Breast epithelium (tissue), 4 donors: ENCODE measurements at regions not wholly inside any gene's neighbourhood (a gene's known extent, or its start where the extent isn't known, plus 50 kb on each side); places are given as distances from the start of the nearest gene placed in this dataset.
"Not testable (repeated sequence)": the region's sequence is repeated elsewhere in the genome, so short reads cannot be mapped to it uniquely, and the experiment has no call there.

Experiments
- DNase-seq, 2 donors: peaks; one replicate each; pipeline ENCODE4 v3.0.0-alpha.2; 2019; ENCODE audit warnings: low spot score in 2 of 2
- H3K27ac ChIP-seq, 2 donors: fragments of 200-600 bp; sonication (generic) in 1 of 2; one replicate each; pipeline ENCODE4 v1.5.1; 2016 to 2019; ENCODE audit warnings: mild to moderate bottlenecking in 1 of 2
- H3K27me3 ChIP-seq, 2 donors: fragments of 200-600 bp; sonication (generic) in 1 of 2; one replicate each; pipeline versions ENCODE4 v1.5.1 to v1.6.0; 2017 to 2019; ENCODE audit warnings: control low read depth in 1 of 2, mild to moderate bottlenecking in 1 of 2
- H3K36me3 ChIP-seq: fragments of 200-600 bp; one replicate; pipeline ENCODE4 v1.5.1; 2019
- H3K4me1 ChIP-seq, 2 donors: fragments of 200-600 bp; sonication (generic); one replicate each; pipeline ENCODE4 v1.5.1; 2016 to 2019; ENCODE audit warnings: control low read depth in 1 of 2
- H3K4me3 ChIP-seq, 3 donors: fragments of 200-600 bp; sonication (generic); 1 replicate in 2 of 3; 2 replicates in 1 of 3; pipeline ENCODE4 v1.5.1; 2016 to 2019; ENCODE audit warnings: mild to moderate bottlenecking in 3 of 3, moderate library complexity in 2 of 3
- H3K9me3 ChIP-seq, 2 donors: fragments of 200-600 bp; sonication (generic) in 1 of 2; one replicate each; pipeline ENCODE4 v1.5.1; 2016 to 2019; ENCODE audit warnings: control low read depth in 1 of 2
- CTCF ChIP-seq, 3 donors: fragments of 450-650 bp; IDR thresholded peaks; one replicate each; pipeline ENCODE4 v1.5.1; 2016 to 2017; ENCODE audit warnings: antibody characterized with exemption in 3 of 3, mild to moderate bottlenecking in 3 of 3, moderate library complexity in 3 of 3
- POLR2A ChIP-seq: fragments of 450-650 bp; IDR thresholded peaks from one replicate; pipeline ENCODE4 v1.6.1; 2016; ENCODE audit warnings: antibody characterized with exemption, mild to moderate bottlenecking, moderate library complexity
- POLR2AphosphoS5 ChIP-seq, 3 donors: sonication (generic); formaldehyde crosslinking; IDR thresholded peaks; one replicate each; pipeline ENCODE4 v1.6.1; 2017; ENCODE audit warnings: antibody characterized with exemption in 3 of 3
- intact Hi-C: fragments of 100-400 bp; cut with DNase I; formaldehyde crosslinking; loops from one replicate; pipeline ENCODE4 v1.15.1; 2023; ENCODE audit warnings: low total_unique reads

GRCh38 chr3:35137612-35138011 is 501.7 kb upstream of the ARPP21 start:
- no peak for DNase-seq
- no peaks in the 10 kb centered on the region for H3K36me3 ChIP-seq
- no peaks in the 10 kb centered on the region for H3K27me3 ChIP-seq
- H3K4me3 ChIP-seq = no peak overlapping the region
- TF ChIP-seq POLR2AphosphoS5 (IDR thresholded peaks at IDR 0.05) = no peak
- TF ChIP-seq POLR2A = no peak
- no peak for TF ChIP-seq CTCF (IDR thresholded peaks at IDR 0.05)
- intact Hi-C loops = no loop called here
- no peaks in the 10 kb centered on the region for H3K4me1 ChIP-seq
- no peak overlapping the region for H3K27ac ChIP-seq
- peaks cover 5 to 6% of the 10 kb centered on the region in 2 donors for H3K9me3 ChIP-seq

GRCh38 chr3:35141406-35141805 is 497.9 kb upstream of the ARPP21 start:
- no peak for TF ChIP-seq POLR2AphosphoS5 (IDR thresholded peaks at IDR 0.05)
- TF ChIP-seq POLR2A = no peak
- TF ChIP-seq CTCF (IDR thresholded peaks at IDR 0.05) = no peak
- intact Hi-C loops = no loop called here
- H3K27me3 ChIP-seq = no peaks in the 10 kb centered on the region

DNA sequence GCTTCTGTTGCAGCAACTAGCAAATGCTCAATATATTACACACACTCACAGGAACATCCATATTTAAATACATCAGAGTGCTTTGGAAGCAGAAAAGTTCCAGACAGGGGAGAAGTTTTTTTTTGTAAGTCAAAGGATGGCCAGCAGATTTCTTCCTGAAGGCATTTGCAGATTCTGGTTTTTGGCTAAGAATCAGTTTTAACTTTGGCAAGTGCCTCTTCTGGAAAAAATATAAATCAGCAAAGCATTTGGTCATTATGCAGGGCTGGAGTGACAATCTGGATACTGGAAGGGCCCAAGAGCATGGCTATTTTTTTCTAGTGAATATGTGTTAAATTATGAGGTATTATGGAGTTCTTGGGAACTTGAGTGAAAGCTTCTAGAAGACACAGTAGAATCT is 495.3 kb upstream of the ARPP21 start:
- H3K36me3 ChIP-seq = no peaks in the 10 kb centered on the region
- intact Hi-C loops = no loop called here
- no peaks in the 10 kb centered on the region for H3K27me3 ChIP-seq
- no peak for DNase-seq
- H3K4me1 ChIP-seq = no peaks in the 10 kb centered on the region
- H3K4me3 ChIP-seq = no peak overlapping the region
- no peak overlapping the region for H3K27ac ChIP-seq
- H3K9me3 ChIP-seq = peaks cover 5 to 6% of the 10 kb centered on the region in 2 donors
- no peak for TF ChIP-seq POLR2A
- TF ChIP-seq POLR2AphosphoS5 (IDR thresholded peaks at IDR 0.05) = no peak
- no peak for TF ChIP-seq CTCF (IDR thresholded peaks at IDR 0.05)

More at GRCh38 chr3:35141406-35141805, 497.9 kb upstream of the ARPP21 start:
- H3K27ac ChIP-seq = no peak overlapping the region
- H3K9me3 ChIP-seq = peaks cover 5 to 6% of the 10 kb centered on the region in 2 donors
- no peaks in the 10 kb centered on the region for H3K36me3 ChIP-seq
- no peak overlapping the region for H3K4me3 ChIP-seq
- no peaks in the 10 kb centered on the region for H3K4me1 ChIP-seq
- DNase-seq = no peak

DNA sequence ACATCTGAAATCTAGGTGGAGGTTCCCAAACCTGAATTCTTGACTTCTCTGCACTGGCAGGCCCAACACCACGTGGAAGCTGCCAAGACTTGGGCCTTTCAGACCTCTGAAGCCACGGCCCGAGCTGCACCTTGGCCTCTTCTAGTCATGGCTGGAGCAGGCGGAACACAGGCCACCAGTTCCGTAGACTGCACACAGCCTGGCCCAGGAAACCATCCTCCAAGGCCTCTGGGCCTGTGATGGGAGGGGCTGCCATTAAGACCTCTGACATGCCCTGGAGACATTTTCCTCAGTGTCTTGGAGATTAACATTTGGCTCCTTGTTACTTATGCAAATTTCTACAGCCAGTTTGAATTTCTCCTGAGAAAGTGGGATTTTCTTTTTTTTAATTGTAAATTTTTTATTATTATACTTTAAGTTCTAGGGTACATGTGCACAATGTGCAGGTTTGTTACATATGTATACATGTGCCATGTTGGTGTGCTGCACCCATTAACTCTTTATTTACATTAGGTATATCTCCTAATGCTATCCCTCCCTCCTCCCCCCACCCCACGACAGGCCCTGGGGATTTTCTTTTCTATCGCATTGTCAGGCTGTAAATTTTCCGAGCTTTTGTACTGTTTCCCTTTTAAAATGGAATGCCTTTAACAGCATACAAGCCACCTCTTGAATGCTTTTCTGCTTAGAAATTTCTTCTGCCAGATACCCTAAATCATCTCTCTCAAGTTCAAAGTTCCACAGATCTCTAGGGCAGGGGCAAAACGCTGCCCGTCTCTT is 492.9 kb upstream of the ARPP21 start:
- H3K36me3 ChIP-seq, H3K9me3 ChIP-seq, H3K27ac ChIP-seq, DNase-seq, intact Hi-C loops, H3K4me3 ChIP-seq, H3K4me1 ChIP-seq, H3K27me3 ChIP-seq: not testable (repeated sequence)

DNA sequence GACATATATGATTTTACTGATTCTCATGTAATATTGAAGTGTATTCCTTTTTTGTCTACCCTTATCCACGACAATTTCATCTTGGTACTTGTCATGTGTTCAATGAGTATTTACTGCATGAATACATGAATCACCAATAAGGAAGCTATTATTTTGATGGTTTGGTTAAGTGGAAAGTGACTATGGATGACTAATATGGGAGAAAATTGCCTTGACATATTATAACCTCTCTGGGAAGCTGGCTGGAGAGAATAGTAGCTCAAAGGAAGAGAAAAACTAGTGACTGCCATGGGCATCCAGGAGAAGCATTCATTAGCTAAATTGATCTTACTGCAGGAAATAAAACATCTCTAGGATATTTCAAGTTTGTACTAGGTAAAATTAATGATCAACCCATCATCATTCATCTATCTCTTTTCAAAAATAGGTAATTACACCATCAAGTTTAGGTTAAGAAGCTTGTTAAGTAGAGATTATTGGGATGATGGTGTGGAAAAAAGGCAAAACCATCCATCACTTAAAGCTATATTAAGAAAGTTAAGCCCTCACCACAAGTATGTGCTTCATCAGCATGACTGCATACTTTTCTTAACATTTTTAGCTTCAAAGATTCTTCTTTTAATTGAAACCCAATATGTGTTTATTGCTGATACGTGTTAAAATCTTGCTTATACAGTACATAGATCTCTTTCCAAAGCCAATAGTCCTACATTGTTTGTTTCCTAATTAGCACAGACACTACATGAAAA is 455.2 kb upstream of the ARPP21 start:
- no peaks in the 10 kb centered on the region for H3K36me3 ChIP-seq
- H3K4me3 ChIP-seq = no peak overlapping the region
- no peaks in the 10 kb centered on the region for H3K27me3 ChIP-seq
- DNase-seq = no peak
- TF ChIP-seq CTCF (IDR thresholded peaks at IDR 0.05) (no peak), POLR2AphosphoS5 (IDR thresholded peaks at IDR 0.05) (no peak), POLR2A (no peak)
- H3K27ac ChIP-seq = no peak overlapping the region
- H3K9me3 ChIP-seq = peaks cover 6 to 28% of the 10 kb centered on the region in 2 donors
- H3K4me1 ChIP-seq = no peaks in the 10 kb centered on the region
- intact Hi-C loops = no loop called here
